ENCODE measurements at regions not wholly inside any gene's neighbourhood (a gene's known extent, or its start where the extent isn't known, plus 50 kb on each side); places are given as distances from the start of the nearest gene placed in this dataset.

DNA sequence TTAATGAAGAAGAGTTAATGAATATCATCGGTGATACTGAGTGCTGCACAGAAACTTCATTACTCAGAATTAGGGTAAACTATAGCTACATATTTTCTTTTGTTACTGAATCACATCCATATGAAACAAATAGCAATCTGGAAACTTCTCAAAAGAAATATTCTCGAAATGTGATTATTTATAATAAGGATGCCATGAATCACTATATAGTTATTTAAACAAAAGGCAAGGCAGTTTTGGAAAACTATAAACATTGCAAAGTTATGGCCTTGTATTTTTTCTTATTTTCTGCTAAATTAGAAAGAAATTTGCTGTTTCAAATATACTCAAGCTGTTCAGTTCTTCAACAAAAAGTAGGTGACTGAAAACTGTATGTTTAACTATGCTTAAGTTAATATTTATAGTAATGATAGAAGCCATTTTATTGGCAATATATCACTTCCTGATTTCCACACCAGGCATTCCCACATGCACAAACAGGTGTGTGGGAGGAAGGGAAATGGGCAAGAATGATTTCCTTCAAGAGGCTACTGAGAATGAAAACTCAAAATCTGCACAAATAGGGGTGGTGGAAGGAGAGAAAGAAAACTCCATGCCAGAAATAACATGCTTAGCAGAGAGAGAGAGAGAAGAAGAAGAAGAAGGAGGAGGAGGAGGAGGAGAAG, 74.5 kb upstream of the FRY start:
- DNase-seq (ENCODE audit: low spot score) (no peak), FAIRE-seq (no peak)

GRCh38 chr13:31957772-31958171, 73.8 kb upstream of the FRY start:
- DNase-seq (ENCODE audit: low spot score), result no peak
- FAIRE-seq, result no peak

DNA sequence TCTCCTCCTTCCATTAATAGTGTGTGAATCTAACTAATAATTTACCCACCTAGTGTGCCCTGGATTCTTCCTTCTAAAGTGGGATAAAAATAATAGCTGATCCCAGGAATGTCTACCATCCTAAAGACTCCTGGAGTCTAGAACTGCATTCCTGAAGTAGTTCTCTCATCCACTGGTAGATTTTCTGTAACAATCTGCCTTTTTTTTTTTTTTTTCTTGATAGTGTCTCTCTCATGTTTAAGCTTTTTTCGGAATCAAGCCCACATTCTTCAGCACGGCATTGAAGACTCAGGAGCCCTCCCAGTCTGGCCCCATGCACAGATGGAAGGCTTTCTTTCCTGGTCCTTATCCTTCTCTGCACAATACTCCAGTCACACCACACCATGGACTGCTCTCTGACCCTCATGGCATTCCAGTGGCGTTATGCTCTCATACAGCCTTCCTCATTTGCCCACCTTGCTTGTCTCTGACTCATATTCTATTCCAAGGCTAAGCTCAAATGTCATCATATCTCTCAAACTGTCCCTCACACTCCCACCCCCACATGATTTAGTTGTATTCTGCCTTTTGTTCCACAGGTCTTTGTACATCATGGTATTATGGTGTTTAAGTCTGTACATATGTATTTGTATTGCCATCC, 68.7 kb upstream of the FRY start:
- no peak for FAIRE-seq
- DNase-seq (ENCODE audit: low spot score), result peak; percentile 46

DNA sequence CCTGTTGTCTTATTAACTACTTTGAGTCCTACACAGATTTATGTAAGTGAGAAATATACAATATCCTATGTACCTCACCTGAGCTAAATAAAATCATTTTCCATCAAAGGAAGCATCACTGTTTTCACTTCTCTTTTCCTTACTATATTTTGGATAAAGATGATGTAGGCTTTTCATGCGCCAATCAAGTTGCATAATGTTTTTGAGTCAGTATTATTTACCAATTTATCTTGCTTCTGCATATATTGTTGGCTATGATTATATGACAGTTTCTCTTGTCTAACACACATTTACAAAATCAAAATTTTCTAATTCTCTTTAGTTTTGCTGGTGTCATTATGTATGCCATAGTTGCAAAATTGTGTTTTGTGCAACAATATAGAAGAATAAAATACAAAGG, 67.9 kb upstream of the FRY start:
- no peak for DNase-seq (ENCODE audit: low spot score)
- FAIRE-seq, result no peak

- no peak for DNase-seq (ENCODE audit: low spot score)
- FAIRE-seq, result no peak
These were observed 67.4 kb upstream of the FRY start for GRCh38 chr13:31964168-31964567.

DNA sequence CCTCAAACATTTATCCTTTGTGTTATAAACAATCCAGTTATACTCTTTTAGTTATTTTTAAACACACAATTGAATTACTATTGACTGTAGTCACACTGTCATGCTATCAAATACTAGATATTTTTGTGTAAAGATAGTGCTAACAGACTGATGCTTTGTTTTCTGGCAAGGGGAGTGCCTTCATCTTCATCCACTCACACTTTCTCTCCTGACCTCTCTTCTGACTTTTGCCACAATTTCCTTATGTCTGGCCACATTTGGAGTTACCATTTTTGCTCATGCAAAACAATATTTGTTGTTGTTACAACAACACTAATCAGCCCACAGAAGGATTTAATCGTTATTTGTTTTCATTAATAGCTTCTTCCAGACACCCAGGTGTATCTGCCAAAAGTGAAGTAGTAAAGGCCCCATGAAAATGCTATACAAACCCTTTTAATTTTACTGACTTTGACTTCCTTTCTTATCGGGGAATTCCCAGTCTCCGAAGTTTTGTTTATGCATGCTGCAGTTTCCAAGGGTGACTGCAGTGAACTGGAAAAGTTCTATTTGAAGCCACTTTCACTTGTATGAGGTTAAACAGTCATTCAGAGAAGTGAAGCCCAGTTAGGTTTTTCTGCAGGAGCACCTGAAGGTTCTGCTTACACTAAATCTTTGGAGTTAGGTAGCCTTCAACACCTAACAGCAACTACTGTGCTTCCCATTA, 66.1 kb upstream of the FRY start:
- DNase-seq (ENCODE audit: low spot score), result peak; percentile 79
- peak; percentile 72 for FAIRE-seq

- FAIRE-seq (no peak), DNase-seq (ENCODE audit: low spot score) (no peak)
These were observed 64.4 kb upstream of the FRY start for GRCh38 chr13:31967155-31967554.

DNA sequence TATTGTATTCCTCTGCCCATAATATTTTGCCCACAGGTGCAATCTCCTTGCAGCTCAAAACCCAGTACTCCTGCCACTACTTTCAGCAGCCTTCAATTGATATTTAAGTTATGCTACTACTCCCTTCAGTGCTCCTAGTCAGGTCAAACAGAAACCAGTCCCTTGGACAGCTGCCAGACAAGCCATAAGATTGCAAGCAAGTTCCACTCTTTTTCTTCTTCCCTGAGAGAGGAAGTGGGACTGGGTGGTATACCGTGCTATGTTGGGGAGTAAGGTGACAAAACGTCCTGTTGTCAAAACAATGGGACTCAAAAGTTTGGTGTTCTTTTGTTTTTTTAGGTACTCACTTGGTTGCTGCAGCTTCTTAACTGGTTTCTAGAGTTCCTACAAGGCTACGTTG, 63.1 kb upstream of the FRY start:
- DNase-seq (ENCODE audit: low spot score) (no peak), FAIRE-seq (no peak)

DNA sequence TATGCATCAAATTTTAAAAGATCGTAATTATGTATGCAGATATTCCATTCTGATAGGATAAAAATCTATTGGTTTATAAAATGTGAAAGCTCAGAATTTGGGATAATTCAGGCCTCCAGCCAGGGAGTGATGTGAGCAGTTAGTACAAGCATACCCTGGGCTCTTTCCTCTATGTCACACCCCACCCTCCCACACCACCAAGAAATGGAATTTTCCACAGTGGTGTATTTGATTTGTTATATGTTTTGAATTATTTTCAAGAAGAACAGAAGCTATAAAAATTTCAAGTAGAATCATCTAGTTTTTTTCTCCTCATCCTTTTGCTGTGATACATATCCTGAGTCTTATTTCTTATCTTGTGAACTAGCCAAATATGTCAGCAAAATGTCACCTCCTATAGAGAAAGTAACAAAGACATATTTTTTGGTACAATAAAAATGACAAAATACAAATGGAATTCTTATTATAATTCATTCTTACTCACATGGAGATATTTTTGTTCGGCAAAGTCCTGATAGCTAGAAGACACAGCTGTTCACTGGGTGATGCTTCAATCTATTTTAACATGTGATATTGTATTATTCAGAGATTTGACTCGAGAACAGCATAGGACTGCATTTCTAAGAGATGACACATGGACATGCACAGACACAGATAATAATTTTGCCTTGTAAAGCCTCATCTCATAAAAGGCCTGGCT, 61.2 kb upstream of the FRY start:
- FAIRE-seq, result no peak
- DNase-seq (ENCODE audit: low spot score), result no peak

DNA sequence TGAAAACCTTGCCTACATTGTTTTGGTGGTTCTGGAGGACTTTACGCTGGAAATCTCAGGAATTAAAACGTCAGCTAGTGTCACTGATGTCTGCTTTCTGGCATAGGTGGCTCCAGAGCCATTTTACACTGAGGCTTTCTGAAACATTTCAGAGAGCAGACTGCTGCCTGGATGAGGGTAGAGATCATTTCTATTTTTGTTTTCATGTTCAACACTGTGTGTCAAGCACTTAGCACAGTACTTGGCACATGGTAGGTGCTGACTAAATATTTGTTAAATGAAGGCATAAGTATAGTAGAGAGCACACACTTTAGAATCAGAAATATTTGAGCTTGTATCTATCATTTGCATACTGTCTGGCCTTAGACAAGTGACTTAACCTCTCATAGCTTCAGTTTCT, 59.1 kb upstream of the FRY start:
- FAIRE-seq (no peak), DNase-seq (ENCODE audit: low spot score) (no peak)

DNA sequence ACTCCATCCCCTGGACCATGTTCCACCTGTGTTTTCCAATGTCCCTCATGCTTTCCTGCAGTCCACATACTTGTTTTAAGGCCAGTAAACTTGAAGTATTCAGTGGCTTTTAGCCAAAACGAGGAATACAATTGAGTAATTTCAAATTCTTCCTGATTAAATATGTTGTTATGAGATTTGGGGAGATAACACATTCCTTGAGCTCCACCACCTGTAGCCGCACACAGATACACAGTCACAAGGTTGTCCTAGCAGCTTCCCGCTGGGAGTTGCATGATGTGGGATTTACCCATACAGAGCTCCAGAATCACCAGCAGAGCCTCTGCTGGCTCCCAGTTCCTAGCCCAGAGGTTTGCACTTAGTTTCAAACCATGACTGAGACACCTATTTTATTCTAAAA, 53.6 kb upstream of the FRY start:
- no peak for DNase-seq (ENCODE audit: low spot score)
- no peak for FAIRE-seq

DNA sequence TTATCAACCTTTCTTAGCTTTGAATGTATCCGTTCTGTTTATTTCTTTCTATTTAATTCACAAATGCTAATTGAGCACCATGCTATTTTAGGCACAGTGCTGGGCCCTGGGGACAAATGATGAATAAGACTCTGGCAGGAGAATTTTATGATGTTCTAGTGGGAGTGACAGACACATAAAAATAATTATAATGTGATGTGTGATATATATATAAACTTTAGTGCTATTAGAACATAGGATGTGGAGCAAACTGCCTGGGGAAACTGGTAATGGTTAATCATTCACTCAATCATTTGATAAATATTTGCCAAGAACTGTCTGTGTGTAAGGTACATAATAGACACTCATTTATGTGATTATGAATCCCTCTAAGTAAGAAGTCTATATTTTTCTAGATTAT, 50.7 kb upstream of the FRY start:
- DNase-seq (ENCODE audit: low spot score) (no peak), FAIRE-seq (no peak)

Data from RCC 7860 (cell line).